SK-N-MC (cell line): ENCODE measurements at regions not wholly inside any gene's neighbourhood (a gene's known extent, or its start where the extent isn't known, plus 50 kb on each side); places are given as distances from the start of the nearest gene placed in this dataset.
"Not testable (repeated sequence)": the region's sequence is repeated elsewhere in the genome, so short reads cannot be mapped to it uniquely, and the experiment has no call there.

Experiments used
- EZH2 ChIP-seq: fragments of 200-600 bp; sonication (generic); IDR thresholded peaks from one replicate; pipeline ENCODE4 v1.6.1; 2017; ENCODE audit warnings: antibody characterized with exemption
- POLR2AphosphoS5 ChIP-seq: IDR thresholded peaks from 2 replicates; pipeline ENCODE4 v1.6.1; 2012; ENCODE audit warnings: mild to moderate bottlenecking, low read depth, low read length, borderline replicate concordance

- TF ChIP-seq EZH2, POLR2AphosphoS5: not testable (repeated sequence)
Measured at GRCh38 chr10:34055410-34055985, 721.0 kb upstream of the NRP1 start.
